ENCODE measurements at regions not wholly inside any gene's neighbourhood (a gene's known extent, or its start where the extent isn't known, plus 50 kb on each side); places are given as distances from the start of the nearest gene placed in this dataset.

- no peaks in the 10 kb centered on the region for H4K20me1 ChIP-seq (ENCODE audit: insufficient read depth)
- H3K4me3 ChIP-seq: no peak overlapping the region
- no peaks in the 10 kb centered on the region for H3F3A ChIP-seq (ENCODE audit: insufficient read depth)
- TF ChIP-seq EZH2 (IDR thresholded peaks at IDR 0.05; ENCODE audit: insufficient read depth, poor library complexity, severe bottlenecking) (no peak), EZH2phosphoT487 (IDR thresholded peaks at IDR 0.05; ENCODE audit: insufficient read depth, low read depth) (no peak)
- no peaks in the 10 kb centered on the region for H3K79me2 ChIP-seq (ENCODE audit: insufficient read depth)
- no peaks in the 10 kb centered on the region for H3K27me3 ChIP-seq (replicated peaks; ENCODE audit: insufficient read depth)
- H2AFZ ChIP-seq: no peak overlapping the region
- DNase-seq: peak; percentile 59
- in situ Hi-C loops (cut with MboI): no loop called here
- no peaks in the 10 kb centered on the region for H3K36me3 ChIP-seq (ENCODE audit: low read depth)
- no peaks in the 10 kb centered on the region for H3K9me3 ChIP-seq (ENCODE audit: low read depth)
- peaks cover 10% of the 10 kb centered on the region; the same call in 1 of the 2 replicates for H3K4me1 ChIP-seq (ENCODE audit: insufficient read depth)
- 64 to 66% methylated on average over 18 of the region's 18 CpGs for WGBS, 2 experiments (ENCODE audit: low coverage in 1 of 2, low lambda C conversion rate in 2 of 2, missing lambda C conversion rate in 2 of 2)
- H3K9ac ChIP-seq: no peak overlapping the region
- no peak overlapping the region for H3K4me2 ChIP-seq (ENCODE audit: unreplicated experiment)
- H3K27ac ChIP-seq: no peak overlapping the region
- no peaks in the 10 kb centered on the region for H3K9me2 ChIP-seq (ENCODE audit: insufficient read depth)
These were observed 135.9 kb downstream of the TM2D1 start for GRCh38 chr1:61588736-61589672.

GRCh38 chr1:61585714-61586113 lies 139.2 kb downstream of the TM2D1 start:
- TF ChIP-seq EZH2 (IDR thresholded peaks at IDR 0.05; ENCODE audit: insufficient read depth, poor library complexity, severe bottlenecking) (no peak), EZH2phosphoT487 (IDR thresholded peaks at IDR 0.05; ENCODE audit: insufficient read depth, low read depth) (no peak)
- DNase-seq: peak; percentile 24
- Histone ChIP-seq H3K4me2 (ENCODE audit: unreplicated experiment) (no peak overlapping the region), H4K20me1 (ENCODE audit: insufficient read depth) (no peaks in the 10 kb centered on the region), H3K9me2 (ENCODE audit: insufficient read depth) (no peaks in the 10 kb centered on the region), H3K4me1 (ENCODE audit: insufficient read depth) (peaks cover 3% of the 10 kb centered on the region; the same call in 1 of the 2 replicates), H3F3A (ENCODE audit: insufficient read depth) (no peaks in the 10 kb centered on the region), H3K36me3 (ENCODE audit: low read depth) (no peaks in the 10 kb centered on the region), H2AFZ (no peak overlapping the region), H3K27me3 (replicated peaks; ENCODE audit: insufficient read depth) (no peaks in the 10 kb centered on the region), H3K27ac (no peak overlapping the region), H3K9me3 (ENCODE audit: low read depth) (no peaks in the 10 kb centered on the region), H3K9ac (no peak overlapping the region), H3K79me2 (ENCODE audit: insufficient read depth) (no peaks in the 10 kb centered on the region), H3K4me3 (no peak overlapping the region)
- in situ Hi-C loops (cut with MboI): no loop called here
- WGBS, 2 experiments (ENCODE audit: low coverage in 1 of 2, low lambda C conversion rate in 2 of 2, missing lambda C conversion rate in 2 of 2): 26 to 28% methylated on average over 7 of the region's 7 CpGs

- Histone ChIP-seq H3K79me2 (ENCODE audit: insufficient read depth) (no peaks in the 10 kb centered on the region), H3K4me2 (ENCODE audit: unreplicated experiment) (no peak overlapping the region), H3K9me3 (ENCODE audit: low read depth) (no peaks in the 10 kb centered on the region), H3K9ac (no peak overlapping the region), H3K27ac (no peak overlapping the region), H3K4me3 (no peak overlapping the region), H3K4me1 (ENCODE audit: insufficient read depth) (peaks cover 3% of the 10 kb centered on the region; the same call in 1 of the 2 replicates), H3F3A (ENCODE audit: insufficient read depth) (no peaks in the 10 kb centered on the region), H3K9me2 (ENCODE audit: insufficient read depth) (no peaks in the 10 kb centered on the region), H3K27me3 (replicated peaks; ENCODE audit: insufficient read depth) (no peaks in the 10 kb centered on the region), H4K20me1 (ENCODE audit: insufficient read depth) (no peaks in the 10 kb centered on the region), H2AFZ (no peak overlapping the region), H3K36me3 (ENCODE audit: low read depth) (no peaks in the 10 kb centered on the region)
- no peak for DNase-seq
- in situ Hi-C loops (cut with MboI): no loop called here
- TF ChIP-seq EZH2 (IDR thresholded peaks at IDR 0.05; ENCODE audit: insufficient read depth, poor library complexity, severe bottlenecking) (no peak), EZH2phosphoT487 (IDR thresholded peaks at IDR 0.05; ENCODE audit: insufficient read depth, low read depth) (no peak)
- 52% methylated on average over 2 of the region's 2 CpGs for WGBS, 2 experiments (ENCODE audit: low coverage in 1 of 2, low lambda C conversion rate in 2 of 2, missing lambda C conversion rate in 2 of 2)
These were observed 141.2 kb downstream of the TM2D1 start for GRCh38 chr1:61583703-61584102.

DNA sequence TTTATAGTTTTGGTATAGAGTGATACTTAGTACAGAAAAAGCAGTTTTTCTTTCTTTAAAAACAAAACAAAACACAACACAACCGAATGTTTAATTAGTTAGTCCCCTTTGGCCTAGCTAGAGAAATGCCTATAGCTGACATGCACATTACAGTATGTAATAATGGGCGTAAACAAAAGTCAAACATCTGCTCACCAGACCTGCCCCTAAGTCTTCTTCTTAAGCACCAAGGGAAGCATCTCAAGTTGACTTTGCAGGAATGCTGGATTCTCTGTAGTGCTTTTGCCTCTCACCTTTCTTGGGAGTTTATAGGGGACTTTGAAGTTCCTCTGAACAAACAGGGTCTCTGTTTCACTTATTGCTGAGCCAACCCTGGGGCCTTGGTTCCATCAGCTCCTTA lies 143.7 kb downstream of the TM2D1 start:
- no peak for DNase-seq
- Histone ChIP-seq H3K79me2 (ENCODE audit: insufficient read depth) (no peaks in the 10 kb centered on the region), H3K4me1 (ENCODE audit: insufficient read depth) (peaks cover 3% of the 10 kb centered on the region; the same call in 1 of the 2 replicates), H3K27me3 (replicated peaks; ENCODE audit: insufficient read depth) (no peaks in the 10 kb centered on the region), H3K9me2 (ENCODE audit: insufficient read depth) (no peaks in the 10 kb centered on the region), H3K9ac (no peak overlapping the region), H3K36me3 (ENCODE audit: low read depth) (no peaks in the 10 kb centered on the region), H2AFZ (no peak overlapping the region), H3F3A (ENCODE audit: insufficient read depth) (no peaks in the 10 kb centered on the region), H4K20me1 (ENCODE audit: insufficient read depth) (no peaks in the 10 kb centered on the region), H3K4me3 (no peak overlapping the region), H3K4me2 (ENCODE audit: unreplicated experiment) (no peak overlapping the region), H3K9me3 (ENCODE audit: low read depth) (no peaks in the 10 kb centered on the region), H3K27ac (no peak overlapping the region)
- WGBS, 2 experiments (ENCODE audit: low coverage in 1 of 2, low lambda C conversion rate in 2 of 2, missing lambda C conversion rate in 2 of 2): 77 to 81% methylated on average over 2 of the region's 2 CpGs
- no peak for TF ChIP-seq EZH2 (IDR thresholded peaks at IDR 0.05; ENCODE audit: insufficient read depth, poor library complexity, severe bottlenecking)
- no peak for TF ChIP-seq EZH2phosphoT487 (IDR thresholded peaks at IDR 0.05; ENCODE audit: insufficient read depth, low read depth)
- in situ Hi-C loops (cut with MboI): no loop called here

All from GM23248 (cell line).